GM20000 (cell line): ENCODE measurements at regions not wholly inside any gene's neighbourhood (a gene's known extent, or its start where the extent isn't known, plus 50 kb on each side); places are given as distances from the start of the nearest gene placed in this dataset.
"Not testable (repeated sequence)": the region's sequence is repeated elsewhere in the genome, so short reads cannot be mapped to it uniquely, and the experiment has no call there.

Experiments
- DNase-seq: peaks from one replicate; pipeline ENCODE4 v3.0.0; 2012; ENCODE audit warnings: low spot score
- CTCF ChIP-seq: IDR thresholded peaks from 2 replicates; pipeline ENCODE4 v1.5.1; 2012; ENCODE audit warnings: mild to moderate bottlenecking, control low read depth; ENCODE audit errors: extremely low read depth, missing control alignments

GRCh38 chr1:208728815-208729214 lies 484.6 kb upstream of the PLXNA2 start:
- TF ChIP-seq CTCF, result no peak
- DNase-seq, result no peak

GRCh38 chr1:208731981-208732821 lies 488.0 kb upstream of the PLXNA2 start:
- peak; percentile 63 for DNase-seq
- no peak for TF ChIP-seq CTCF

GRCh38 chr1:208737161-208737560 lies 493.0 kb upstream of the PLXNA2 start:
- TF ChIP-seq CTCF, result no peak
- DNase-seq, result no peak

- DNase-seq, result no peak
Measured at GRCh38 chr1:208737922-208738321, 493.7 kb upstream of the PLXNA2 start.

GRCh38 chr1:208739636-208740035 lies 495.5 kb upstream of the PLXNA2 start:
- not testable (repeated sequence) for DNase-seq

More at GRCh38 chr1:208737922-208738321, 493.7 kb upstream of the PLXNA2 start:
- TF ChIP-seq CTCF, result no peak

GRCh38 chr1:208741296-208741695 lies 497.1 kb upstream of the PLXNA2 start:
- TF ChIP-seq CTCF, result no peak
- no peak for DNase-seq

- DNase-seq, result no peak
- no peak for TF ChIP-seq CTCF
Measured at GRCh38 chr1:208743361-208743760, 499.2 kb upstream of the PLXNA2 start.

GRCh38 chr1:208747979-208748378 lies 503.8 kb upstream of the PLXNA2 start:
- no peak for DNase-seq
- no peak for TF ChIP-seq CTCF
